ENCODE measurements at regions not wholly inside any gene's neighbourhood (a gene's known extent, or its start where the extent isn't known, plus 50 kb on each side); places are given as distances from the start of the nearest gene placed in this dataset.

DNA sequence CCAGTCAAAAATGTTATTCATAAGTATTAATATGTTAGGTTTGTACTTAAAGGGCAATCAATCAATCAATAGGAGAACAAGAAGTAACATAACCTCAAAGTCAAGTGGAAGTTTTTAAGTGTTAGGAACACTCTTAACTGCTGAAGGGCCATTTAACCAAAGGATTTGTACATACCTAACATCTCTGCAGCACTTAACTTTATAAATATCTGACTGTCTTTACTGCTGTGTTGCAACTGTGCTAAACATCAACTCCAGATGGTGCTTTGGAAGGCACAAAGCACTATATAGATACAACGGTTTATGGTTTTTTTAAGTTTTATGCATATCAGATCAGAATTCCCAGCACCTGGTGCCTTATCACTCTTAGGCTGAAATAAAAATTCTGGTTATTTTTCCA is 604.9 kb upstream of the PTGER4 start:
- Histone ChIP-seq H3K27ac (no peak overlapping the region), H3K4me1 (no peaks in the 10 kb centered on the region), H3K4me3 (no peak overlapping the region), H3K9me3 (no peaks in the 10 kb centered on the region), H3K36me3 (no peaks in the 10 kb centered on the region), H3K27me3 (no peaks in the 10 kb centered on the region)
- TF ChIP-seq, protein P1, sequence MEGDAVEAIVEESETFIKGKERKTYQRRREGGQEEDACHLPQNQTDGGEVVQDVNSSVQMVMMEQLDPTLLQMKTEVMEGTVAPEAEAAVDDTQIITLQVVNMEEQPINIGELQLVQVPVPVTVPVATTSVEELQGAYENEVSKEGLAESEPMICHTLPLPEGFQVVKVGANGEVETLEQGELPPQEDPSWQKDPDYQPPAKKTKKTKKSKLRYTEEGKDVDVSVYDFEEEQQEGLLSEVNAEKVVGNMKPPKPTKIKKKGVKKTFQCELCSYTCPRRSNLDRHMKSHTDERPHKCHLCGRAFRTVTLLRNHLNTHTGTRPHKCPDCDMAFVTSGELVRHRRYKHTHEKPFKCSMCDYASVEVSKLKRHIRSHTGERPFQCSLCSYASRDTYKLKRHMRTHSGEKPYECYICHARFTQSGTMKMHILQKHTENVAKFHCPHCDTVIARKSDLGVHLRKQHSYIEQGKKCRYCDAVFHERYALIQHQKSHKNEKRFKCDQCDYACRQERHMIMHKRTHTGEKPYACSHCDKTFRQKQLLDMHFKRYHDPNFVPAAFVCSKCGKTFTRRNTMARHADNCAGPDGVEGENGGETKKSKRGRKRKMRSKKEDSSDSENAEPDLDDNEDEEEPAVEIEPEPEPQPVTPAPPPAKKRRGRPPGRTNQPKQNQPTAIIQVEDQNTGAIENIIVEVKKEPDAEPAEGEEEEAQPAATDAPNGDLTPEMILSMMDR (IDR thresholded peaks at IDR 0.05): no peak
- intact Hi-C loops (cut with DNase I): no loop called here
- no peak for DNase-seq (ENCODE audit: low spot score in 2 of 2)

DNA sequence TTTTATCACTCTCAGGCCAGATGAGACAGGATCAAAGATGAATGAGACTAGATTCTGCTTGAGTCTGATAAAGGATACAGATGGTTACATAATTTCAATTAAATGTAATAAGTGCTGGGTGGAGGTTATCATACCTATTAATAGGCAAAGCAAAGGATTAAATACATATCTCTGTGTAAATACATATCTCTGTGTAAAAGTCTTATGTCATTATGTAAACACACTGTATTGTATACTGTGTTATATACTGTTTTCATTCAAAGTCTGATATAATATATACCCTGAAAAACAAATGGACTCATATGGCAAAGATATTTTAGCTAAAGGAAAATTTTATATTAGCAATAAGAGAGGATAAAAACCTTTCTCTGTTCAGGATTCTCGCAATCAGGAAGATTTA is 605.8 kb upstream of the PTGER4 start:
- intact Hi-C loops (cut with DNase I): no loop called here
- Histone ChIP-seq H3K27me3 (no peaks in the 10 kb centered on the region), H3K4me3 (no peak overlapping the region), H3K9me3 (no peaks in the 10 kb centered on the region), H3K4me1 (no peaks in the 10 kb centered on the region), H3K27ac (no peak overlapping the region), H3K36me3 (no peaks in the 10 kb centered on the region)
- TF ChIP-seq, protein P1 (IDR thresholded peaks at IDR 0.05): no peak
- no peak for DNase-seq (ENCODE audit: low spot score in 2 of 2)

DNA sequence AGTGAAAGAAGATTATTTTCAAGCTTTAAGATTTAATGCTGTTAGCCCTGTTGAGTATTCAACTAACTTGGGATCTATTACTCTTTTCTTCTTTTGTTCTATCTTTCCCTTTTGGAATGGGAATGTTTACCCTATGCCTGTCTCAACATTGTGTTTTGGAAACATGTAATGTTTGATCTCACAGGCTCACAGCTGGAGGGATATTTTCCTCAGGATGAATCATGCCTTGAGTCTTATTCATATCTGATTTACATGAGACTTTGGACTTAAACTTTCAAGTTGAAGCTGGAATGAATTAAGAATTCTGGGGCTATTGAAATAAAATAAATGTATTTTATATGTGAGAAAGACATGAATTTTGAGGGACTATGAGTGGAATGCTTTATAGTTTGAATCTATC is 607.8 kb upstream of the PTGER4 start:
- no peak overlapping the region for H3K27ac ChIP-seq
- H3K4me1 ChIP-seq: no peaks in the 10 kb centered on the region
- no peak for DNase-seq (ENCODE audit: low spot score in 2 of 2)
- intact Hi-C loops (cut with DNase I): no loop called here
- no peaks in the 10 kb centered on the region for H3K27me3 ChIP-seq
- TF ChIP-seq, protein P1 (IDR thresholded peaks at IDR 0.05): no peak
- no peak overlapping the region for H3K4me3 ChIP-seq
- H3K36me3 ChIP-seq: no peaks in the 10 kb centered on the region
- no peaks in the 10 kb centered on the region for H3K9me3 ChIP-seq

DNA sequence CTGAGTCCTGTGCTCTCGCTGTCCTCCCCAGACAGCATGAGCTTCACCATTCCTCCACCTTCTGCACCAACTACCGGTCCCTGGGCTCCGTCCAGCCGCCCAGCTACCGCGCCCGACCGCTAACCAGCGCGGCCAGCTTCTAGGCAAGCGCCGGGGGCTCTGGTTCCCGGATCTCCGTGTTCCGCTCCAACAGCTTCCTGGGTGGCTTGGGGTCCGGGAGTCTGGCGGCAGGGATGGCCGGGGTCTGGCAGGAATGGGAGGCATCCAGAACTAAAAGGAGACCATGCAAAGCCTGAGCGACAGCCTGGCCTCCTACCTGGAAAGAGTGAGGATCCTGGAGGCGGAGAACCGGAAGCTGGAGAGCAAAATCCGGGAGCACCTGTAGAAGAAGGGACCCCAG is 613.1 kb upstream of the PTGER4 start:
- TF ChIP-seq, protein P1 (IDR thresholded peaks at IDR 0.05): no peak
- intact Hi-C loops (cut with DNase I): no loop called here
- no peaks in the 10 kb centered on the region for H3K27me3 ChIP-seq
- H3K36me3 ChIP-seq: no peaks in the 10 kb centered on the region
- H3K9me3 ChIP-seq: no peaks in the 10 kb centered on the region
- DNase-seq (ENCODE audit: low spot score in 2 of 2): no peak
- no peaks in the 10 kb centered on the region for H3K4me1 ChIP-seq
- H3K4me3 ChIP-seq: no peak overlapping the region
- H3K27ac ChIP-seq: no peak overlapping the region

DNA sequence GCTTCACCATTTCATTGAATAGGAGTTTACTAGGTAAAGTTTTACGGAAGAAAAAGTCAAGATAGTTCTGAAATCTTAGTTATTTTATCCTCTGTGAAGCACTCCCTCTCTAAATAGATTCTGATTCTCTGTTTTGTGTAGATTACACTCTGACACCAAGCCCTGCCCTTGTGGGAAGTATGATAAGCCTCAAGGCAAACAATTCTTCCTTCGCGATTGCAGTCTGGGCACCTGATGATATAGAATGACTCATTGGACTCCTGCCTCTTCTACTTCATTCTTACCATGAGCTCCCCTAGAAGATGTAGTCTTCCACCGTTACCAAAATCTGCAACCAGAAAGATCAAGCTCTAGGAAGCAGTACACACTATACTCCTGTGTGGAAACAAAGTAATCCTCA is 626.9 kb upstream of the PTGER4 start:
- Histone ChIP-seq H3K27ac (no peak overlapping the region), H3K27me3 (no peaks in the 10 kb centered on the region), H3K9me3 (no peaks in the 10 kb centered on the region), H3K36me3 (no peaks in the 10 kb centered on the region), H3K4me3 (no peak overlapping the region), H3K4me1 (no peaks in the 10 kb centered on the region)
- no peak for DNase-seq (ENCODE audit: low spot score in 2 of 2)
- TF ChIP-seq, protein P1 (IDR thresholded peaks at IDR 0.05): no peak
- intact Hi-C loops (cut with DNase I): no loop called here

DNA sequence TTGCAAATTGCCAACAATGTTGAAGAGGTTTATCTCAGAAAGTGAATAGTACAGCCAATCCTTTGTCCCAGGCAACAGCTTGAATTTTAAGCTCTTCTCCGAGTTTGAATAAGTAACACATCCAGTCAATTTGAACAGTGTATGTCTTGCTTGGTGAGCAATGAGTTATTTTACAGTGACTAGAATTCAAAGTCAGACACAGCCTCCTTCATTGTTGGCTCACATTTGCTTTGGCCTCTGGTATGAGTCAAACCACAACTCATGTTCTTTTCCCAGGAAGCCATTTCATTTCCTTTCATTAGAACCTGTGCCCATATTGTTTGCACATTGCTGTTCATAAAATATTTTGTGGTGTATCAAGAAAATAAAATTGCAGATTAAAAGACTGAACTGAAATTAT is 622.0 kb upstream of the DAB2 start:
- no peaks in the 10 kb centered on the region for H3K27me3 ChIP-seq
- intact Hi-C loops (cut with DNase I): no loop called here
- H3K9me3 ChIP-seq: no peaks in the 10 kb centered on the region
- no peaks in the 10 kb centered on the region for H3K4me1 ChIP-seq
- no peak overlapping the region for H3K4me3 ChIP-seq
- no peak overlapping the region for H3K27ac ChIP-seq
- DNase-seq (ENCODE audit: low spot score in 2 of 2): no peak
- no peaks in the 10 kb centered on the region for H3K36me3 ChIP-seq
- TF ChIP-seq, protein P1 (IDR thresholded peaks at IDR 0.05): no peak

Data from ascending aorta (tissue), 2 donors.